Embryonic facial prominence (tissue), 1 donor: ENCODE measurements at regions not wholly inside any gene's neighbourhood (a gene's known extent, or its start where the extent isn't known, plus 50 kb on each side); places are given as distances from the start of the nearest gene placed in this dataset.
A peak's percentile ranks its signal among the peaks of the same experiment; 100 is the strongest.

Experiments
- DNase-seq: peaks from one replicate; pipeline ENCODE4 v3.0.0-alpha.2; 2016; ENCODE audit errors: extremely low spot score

DNA sequence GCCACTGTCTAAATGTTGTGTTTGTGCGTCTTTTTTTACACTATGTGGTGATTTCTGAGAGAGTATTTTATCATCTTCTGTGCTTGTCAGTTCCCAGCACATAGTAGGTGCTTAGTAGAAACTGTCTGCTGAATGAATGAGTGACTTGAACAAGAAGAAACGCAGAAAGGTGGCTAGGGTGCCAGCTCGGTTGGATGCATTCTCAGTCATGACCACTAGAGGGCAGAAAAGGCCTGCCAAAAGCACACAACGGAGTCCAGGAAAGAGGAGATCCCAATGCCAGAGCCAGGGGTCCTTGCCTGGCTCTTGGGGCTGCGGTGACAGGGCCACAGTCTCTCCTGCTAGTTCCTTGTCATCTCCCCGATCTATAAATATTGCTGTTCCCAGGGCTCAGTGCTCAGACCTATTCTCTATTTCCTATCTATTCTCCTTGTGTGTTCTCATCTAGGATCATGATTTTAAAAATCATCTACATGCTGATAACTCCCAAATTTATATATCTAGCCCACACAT is 57.3 kb upstream of the CCL1 start:
- peak; percentile 25 for DNase-seq

DNA sequence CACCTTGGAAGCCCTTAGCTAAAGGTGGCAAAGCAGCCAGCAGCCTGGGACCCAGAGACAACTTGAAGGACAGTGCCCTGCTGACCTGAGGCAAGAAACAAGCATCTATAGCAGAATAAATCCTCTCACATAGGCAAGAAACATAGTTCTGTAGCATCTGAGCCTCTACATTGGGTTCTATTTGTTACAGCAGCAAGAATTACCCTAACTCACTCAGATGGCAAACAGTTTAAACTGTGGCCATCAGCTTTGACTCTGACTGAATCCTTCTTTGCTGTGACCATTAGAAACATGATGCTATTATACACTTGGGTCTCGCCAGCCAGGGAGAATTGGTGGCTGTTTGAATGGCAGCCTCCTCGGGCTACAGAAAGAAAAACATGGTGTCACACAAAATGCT is 53.1 kb upstream of the CCL1 start:
- DNase-seq, result no peak

DNA sequence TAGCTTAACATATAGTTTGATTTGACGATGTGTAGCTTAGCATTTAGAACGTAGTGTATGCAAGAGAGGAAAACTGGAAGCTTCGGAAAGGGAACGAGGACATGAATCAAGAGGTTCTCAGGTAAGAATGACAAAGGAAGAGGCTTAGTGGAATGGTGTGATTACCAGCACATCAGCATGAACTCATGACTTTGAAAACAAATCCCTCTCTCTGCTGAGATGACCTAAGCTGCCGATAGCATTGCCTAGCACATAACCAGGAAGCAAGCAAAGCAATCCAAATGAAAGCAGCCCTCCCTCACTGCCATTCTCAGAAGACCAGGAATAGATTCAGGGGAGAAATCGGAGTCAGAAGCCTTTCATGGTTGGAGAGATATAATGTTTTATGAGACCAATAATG is 51.3 kb upstream of the CCL1 start:
- DNase-seq, result no peak

DNA sequence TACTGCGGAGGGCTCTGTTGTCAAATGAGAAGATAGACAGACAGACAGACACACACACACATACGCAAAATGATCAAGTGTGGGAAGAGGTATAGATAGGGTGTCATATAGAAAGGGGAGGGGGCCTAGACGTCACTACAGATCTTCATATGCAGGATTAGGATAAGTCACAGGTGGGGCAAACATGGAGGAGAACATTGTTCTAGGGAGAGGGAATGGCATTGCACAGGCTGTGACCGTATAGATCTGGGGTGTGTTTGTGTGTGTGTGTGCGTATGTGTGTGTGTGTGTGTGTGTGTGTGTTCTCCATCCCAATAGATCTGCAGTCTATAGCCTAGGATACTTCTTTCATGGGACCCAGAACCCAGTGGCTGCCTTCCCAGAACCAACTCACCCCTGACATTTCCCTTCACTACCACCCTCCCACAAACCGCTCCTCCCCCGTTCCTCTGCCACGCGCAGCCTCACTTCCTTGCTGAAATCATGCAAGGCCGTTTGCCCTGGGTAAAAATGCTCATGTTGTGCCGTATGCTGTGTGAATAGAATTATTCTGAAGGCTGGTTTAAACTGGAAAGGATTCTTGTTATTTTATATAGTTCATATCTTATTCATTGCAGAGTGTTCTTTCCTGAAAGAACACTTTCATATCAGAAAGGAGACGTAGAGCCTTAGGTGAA is 50.5 kb upstream of the CCL1 start:
- DNase-seq, result no peak

DNA sequence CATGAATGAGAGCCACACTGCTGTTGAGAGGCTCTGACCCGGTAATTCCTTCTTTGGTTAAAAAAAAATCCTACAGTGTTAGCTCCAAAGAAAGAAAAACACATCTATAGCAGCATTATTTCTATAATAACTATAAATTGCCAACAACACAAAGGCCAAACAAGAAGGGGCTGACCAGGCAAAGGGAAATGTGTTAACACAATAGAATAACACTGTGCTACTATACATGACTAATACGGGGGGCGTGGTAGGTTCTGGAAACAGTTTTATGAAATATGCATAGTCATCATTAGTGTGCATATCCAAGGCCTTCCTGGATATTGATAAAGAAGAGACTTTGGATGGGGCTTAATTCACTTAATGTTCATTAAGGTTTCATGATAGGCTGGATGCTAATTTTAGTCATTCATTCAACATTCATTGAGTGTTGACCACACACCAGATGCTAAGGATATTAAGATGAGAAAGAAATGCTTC is 50.0 kb upstream of the CCL1 start:
- DNase-seq, result no peak
